NOMO-1 treated with dmso at 0.1 percent for 144 hours (cell line): ENCODE measurements at regions not wholly inside any gene's neighbourhood (a gene's known extent, or its start where the extent isn't known, plus 50 kb on each side); places are given as distances from the start of the nearest gene placed in this dataset.

Experiments used
- DNase-seq: peaks from one replicate; lab custom pipeline; 2025; ENCODE audit not compliant: unreplicated experiment; lab: John Stamatoyannopoulos, UW

- no peak for DNase-seq
These were observed 328.2 kb upstream of the SHH start for GRCh38 chr7:156140447-156140846.

GRCh38 chr7:156139633-156140032 is 327.4 kb upstream of the SHH start:
- DNase-seq, result no peak

GRCh38 chr7:156139112-156139511 is 326.8 kb upstream of the SHH start:
- no peak for DNase-seq

- DNase-seq, result no peak
These were observed 319.6 kb upstream of the SHH start for GRCh38 chr7:156131881-156132280.

- no peak for DNase-seq
These were observed 317.3 kb upstream of the SHH start for GRCh38 chr7:156129522-156129921.

GRCh38 chr7:156128496-156128895 is 316.2 kb upstream of the SHH start:
- DNase-seq, result no peak

GRCh38 chr7:156127166-156128134 is 315.2 kb upstream of the SHH start:
- no peak for DNase-seq

- DNase-seq, result no peak
These were observed 313.8 kb upstream of the SHH start for GRCh38 chr7:156125841-156126730.

GRCh38 chr7:156124356-156124755 is 312.1 kb upstream of the SHH start:
- no peak for DNase-seq

GRCh38 chr7:156123362-156123761 is 311.1 kb upstream of the SHH start:
- DNase-seq, result no peak

GRCh38 chr7:156122752-156123354 is 310.6 kb upstream of the SHH start:
- no peak for DNase-seq

GRCh38 chr7:156121956-156122355 is 309.7 kb upstream of the SHH start:
- DNase-seq, result no peak

- no peak for DNase-seq
These were observed 309.2 kb upstream of the SHH start for GRCh38 chr7:156121434-156121833.

- no peak for DNase-seq
These were observed 308.3 kb upstream of the SHH start for GRCh38 chr7:156120552-156120951.

- DNase-seq, result no peak
These were observed 307.5 kb upstream of the SHH start for GRCh38 chr7:156119771-156120170.

GRCh38 chr7:156118248-156118645 is 306.0 kb upstream of the SHH start:
- DNase-seq, result no peak

GRCh38 chr7:156117542-156118247 is 305.4 kb upstream of the SHH start:
- no peak for DNase-seq

GRCh38 chr7:156116514-156117215 is 304.4 kb upstream of the SHH start:
- no peak for DNase-seq

- no peak for DNase-seq
These were observed 303.3 kb upstream of the SHH start for GRCh38 chr7:156115582-156115981.

- no peak for DNase-seq
These were observed 301.5 kb upstream of the SHH start for GRCh38 chr7:156113731-156114130.
